ENCODE measurements at regions not wholly inside any gene's neighbourhood (a gene's known extent, or its start where the extent isn't known, plus 50 kb on each side); places are given as distances from the start of the nearest gene placed in this dataset.
"Not testable (repeated sequence)": the region's sequence is repeated elsewhere in the genome, so short reads cannot be mapped to it uniquely, and the experiment has no call there.

- no peak for DNase-seq
Measured at GRCh38 chrX:124426288-124427169, 80.2 kb downstream of the SH2D1A start.

DNA sequence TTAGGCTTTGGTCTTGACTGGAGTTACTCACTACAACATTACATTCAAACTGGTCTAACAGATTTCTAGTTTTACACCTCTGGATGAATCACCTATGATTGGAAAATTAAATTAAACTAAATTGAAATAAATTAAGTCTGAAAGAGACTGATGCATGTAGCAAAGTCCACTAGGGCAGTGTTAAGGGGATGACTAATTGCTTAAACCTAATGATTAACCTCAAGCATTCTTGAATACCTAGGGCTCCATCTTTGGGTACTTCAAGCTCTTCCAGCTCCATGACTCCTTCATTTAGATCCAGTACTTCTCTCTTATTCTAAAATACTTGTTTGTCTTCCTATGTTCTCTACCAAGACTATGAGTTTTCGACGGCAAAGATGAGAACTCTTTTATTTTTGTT lies 86.8 kb downstream of the SH2D1A start:
- DNase-seq = no peak

DNA sequence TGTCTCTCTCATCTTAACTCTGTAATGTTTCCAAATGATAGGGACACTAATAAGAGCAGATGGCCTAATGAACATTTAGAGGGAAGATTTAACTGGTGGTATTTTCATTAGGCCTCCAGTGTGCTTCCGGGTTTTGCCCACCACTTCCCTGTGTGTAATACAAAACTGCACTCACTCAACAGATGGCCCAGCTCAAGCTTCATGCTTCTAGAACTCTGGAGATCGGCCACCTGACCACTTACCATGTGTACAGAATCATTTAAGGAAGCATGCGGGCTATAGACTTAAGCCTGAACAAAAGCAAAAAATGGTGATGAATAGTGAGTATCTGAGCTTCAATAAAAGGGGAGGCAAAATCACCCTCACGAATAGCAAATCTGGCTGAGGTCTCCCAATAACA lies 89.3 kb downstream of the SH2D1A start:
- DNase-seq = peak; percentile 49

- no peak for DNase-seq
Measured at GRCh38 chrX:124440695-124441094, 94.3 kb downstream of the SH2D1A start.

GRCh38 chrX:124441971-124442590 lies 95.7 kb downstream of the SH2D1A start:
- no peak for DNase-seq

GRCh38 chrX:124455966-124456365 lies 109.6 kb downstream of the SH2D1A start:
- DNase-seq = no peak

- not testable (repeated sequence) for DNase-seq
Measured at GRCh38 chrX:124459851-124460250, 113.5 kb downstream of the SH2D1A start.

DNA sequence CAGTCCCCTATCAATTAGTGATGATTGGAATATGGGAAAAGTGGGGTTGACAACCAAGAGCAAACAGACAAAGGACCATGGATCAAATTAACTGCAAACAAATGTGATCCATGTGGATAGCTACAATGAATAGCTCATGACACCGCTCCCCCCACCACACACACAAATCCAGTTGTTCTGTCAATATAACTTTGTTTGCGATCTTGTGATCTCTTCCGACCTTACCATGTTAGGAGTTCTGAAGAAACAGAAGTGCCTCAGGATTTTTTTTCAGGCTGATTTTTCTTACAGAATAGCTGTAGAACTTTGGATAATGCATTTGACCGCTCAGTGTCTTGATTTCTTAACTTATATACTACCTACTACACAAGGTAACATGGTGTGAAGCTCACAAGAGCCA lies 116.6 kb downstream of the SH2D1A start:
- peak; percentile 22 for DNase-seq

- DNase-seq = no peak
Measured at GRCh38 chrX:124467202-124467601, 120.8 kb downstream of the SH2D1A start.

DNA sequence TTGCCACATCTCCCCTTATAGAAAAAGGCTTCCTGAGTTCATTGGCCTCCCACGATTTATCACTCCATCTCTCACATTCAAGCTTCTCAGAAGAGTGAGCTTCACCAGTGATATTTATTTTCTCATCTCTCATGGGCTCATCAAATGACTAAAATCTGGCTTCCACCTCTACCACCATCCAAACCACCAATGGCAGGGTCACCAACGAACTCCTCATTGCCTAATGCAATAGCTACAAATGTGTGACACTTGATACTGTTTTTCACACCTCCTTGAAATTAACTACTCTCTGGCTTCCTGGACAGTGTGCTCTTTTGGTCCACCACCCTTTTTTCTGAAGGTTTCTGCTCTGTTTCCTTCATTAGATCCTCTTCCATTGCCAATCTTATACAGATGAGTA lies 129.0 kb downstream of the SH2D1A start:
- no peak for DNase-seq

GRCh38 chrX:124476562-124476961 lies 130.2 kb downstream of the SH2D1A start:
- DNase-seq = no peak

- no peak for DNase-seq
Measured at GRCh38 chrX:124478046-124478445, 131.7 kb downstream of the SH2D1A start.

- no peak for DNase-seq
Measured at GRCh38 chrX:124488412-124489161, 142.2 kb downstream of the SH2D1A start.

GRCh38 chrX:124493984-124494383 lies 147.6 kb downstream of the SH2D1A start:
- DNase-seq = no peak

GRCh38 chrX:124497386-124497785 lies 151.0 kb downstream of the SH2D1A start:
- DNase-seq = no peak

- DNase-seq = no peak
Measured at GRCh38 chrX:124501586-124501985, 155.2 kb downstream of the SH2D1A start.

DNA sequence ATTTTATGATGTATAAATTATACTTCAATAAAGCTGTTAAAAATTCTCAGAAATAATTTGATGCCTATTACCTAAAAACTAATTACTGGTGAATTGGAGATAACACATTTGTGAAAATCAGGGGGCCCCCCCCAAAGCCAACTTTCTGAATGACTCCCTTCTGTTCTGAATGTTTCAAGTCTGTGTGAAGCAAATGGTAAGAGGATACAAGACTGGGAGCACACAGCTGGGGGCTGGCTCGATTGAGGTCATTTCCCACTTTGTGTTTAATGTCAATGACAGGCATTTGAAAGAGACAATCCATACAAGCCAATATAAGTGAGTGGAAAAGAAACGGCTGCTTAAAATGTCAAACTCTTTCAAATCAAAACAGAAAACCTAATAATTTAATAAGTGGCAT lies 155.8 kb downstream of the SH2D1A start:
- DNase-seq = no peak

GRCh38 chrX:124502599-124502998 lies 156.2 kb downstream of the SH2D1A start:
- no peak for DNase-seq

DNA sequence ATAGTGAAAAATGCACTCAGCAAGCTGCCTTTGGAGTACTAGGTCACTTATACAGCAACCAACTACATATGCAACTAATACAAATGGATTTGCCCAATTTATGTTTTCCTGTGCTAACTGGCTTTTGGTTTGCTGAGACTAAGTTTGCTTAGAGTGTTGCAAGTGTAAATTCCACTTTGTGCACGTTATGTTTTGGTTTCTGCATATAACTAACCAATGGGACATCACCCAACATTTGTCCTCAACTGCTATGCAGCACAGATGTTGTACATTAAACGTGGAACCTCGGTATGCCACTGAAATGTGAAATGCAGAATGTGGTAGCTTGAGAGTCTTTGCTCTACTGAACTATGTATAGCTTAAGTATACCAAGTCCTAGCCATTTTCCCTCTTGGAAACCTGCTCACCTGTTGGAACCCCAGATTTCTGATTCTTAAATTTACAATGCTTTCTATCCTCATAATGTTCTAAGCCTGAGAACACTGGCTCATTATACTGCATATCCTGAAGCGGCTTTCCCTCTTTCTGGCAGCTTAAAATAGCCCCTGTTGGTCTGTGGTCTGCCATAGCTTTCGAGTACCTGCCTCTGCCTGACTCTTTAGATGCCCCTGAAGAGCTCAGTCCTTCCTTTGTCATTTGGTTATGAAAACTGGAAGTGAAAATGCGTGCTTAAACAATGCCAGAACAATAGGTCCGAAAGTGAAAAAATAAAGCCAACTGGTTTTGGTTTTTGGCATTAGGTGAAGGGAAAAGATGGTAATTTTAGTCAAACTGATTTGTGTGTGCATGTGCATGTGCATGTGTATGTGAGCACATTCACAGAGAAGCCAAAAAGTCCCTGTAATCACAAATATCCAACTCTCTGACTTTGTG lies 158.0 kb downstream of the SH2D1A start:
- no peak for DNase-seq

- no peak for DNase-seq
Measured at GRCh38 chrX:124506066-124506465, 159.7 kb downstream of the SH2D1A start.

GRCh38 chrX:124507246-124507645 lies 160.9 kb downstream of the SH2D1A start:
- no peak for DNase-seq

GRCh38 chrX:124518885-124519284 lies 172.5 kb downstream of the SH2D1A start:
- DNase-seq = no peak

GRCh38 chrX:124524852-124525251 lies 178.5 kb downstream of the SH2D1A start:
- no peak for DNase-seq

Measured in NCI-H2029 treated with DMSO at 0.1 percent for 48 hours (cell line).